D721Med (cell line): ENCODE measurements at regions not wholly inside any gene's neighbourhood (a gene's known extent, or its start where the extent isn't known, plus 50 kb on each side); places are given as distances from the start of the nearest gene placed in this dataset.
A peak's percentile ranks its signal among the peaks of the same experiment; 100 is the strongest.

ENCODE experiments used
- DNase-seq: peaks from one replicate; pipeline ENCODE4 v3.0.0; 2011; ENCODE audit warnings: low spot score; ENCODE audit not compliant: insufficient read length
- FAIRE-seq: peaks from 2 replicates; lab custom pipeline; 2011; peaks lifted over from hg19 to GRCh38; lab: Jason Lieb, UNC
- CTCF ChIP-seq: IDR thresholded peaks from 2 replicates; pipeline ENCODE4 v1.5.1; 2012; ENCODE audit warnings: mild to moderate bottlenecking, control low read depth; ENCODE audit not compliant: insufficient read depth; ENCODE audit errors: missing control alignments

GRCh38 chr3:159555205-159555604 lies 433.4 kb upstream of the IL12A start:
- FAIRE-seq (no peak), DNase-seq (no peak)
- TF ChIP-seq CTCF: no peak

- no peak for DNase-seq
- FAIRE-seq: no peak
- TF ChIP-seq CTCF: no peak
Observed at GRCh38 chr3:159559771-159560170, 428.9 kb upstream of the IL12A start.

GRCh38 chr3:159560214-159560979 lies 428.2 kb upstream of the IL12A start:
- DNase-seq (no peak), FAIRE-seq (no peak)
- no peak for TF ChIP-seq CTCF

- FAIRE-seq: no peak
- TF ChIP-seq CTCF: no peak
- DNase-seq: no peak
Observed at GRCh38 chr3:159565313-159565712, 423.3 kb upstream of the IL12A start.

GRCh38 chr3:159583662-159584061 lies 405.0 kb upstream of the IL12A start:
- no peak for FAIRE-seq
- no peak for TF ChIP-seq CTCF

GRCh38 chr3:159584421-159584820 lies 404.2 kb upstream of the IL12A start:
- DNase-seq: no peak
- no peak for TF ChIP-seq CTCF
- FAIRE-seq: no peak

More at GRCh38 chr3:159583662-159584061, 405.0 kb upstream of the IL12A start:
- no peak for DNase-seq

GRCh38 chr3:159586571-159587202 lies 401.9 kb upstream of the IL12A start:
- FAIRE-seq: no peak

More at GRCh38 chr3:159586571-159587202, 401.9 kb upstream of the IL12A start:
- peak; percentile 45 for TF ChIP-seq CTCF
- no peak for DNase-seq
